Right lobe of liver (tissue), 6 donors: ENCODE measurements at regions not wholly inside any gene's neighbourhood (a gene's known extent, or its start where the extent isn't known, plus 50 kb on each side); places are given as distances from the start of the nearest gene placed in this dataset.
A peak's percentile ranks its signal among the peaks of the same experiment; 100 is the strongest.

ENCODE experiments used
- ATAC-seq, 4 donors: fragments of 200-7000 bp; cut with Tn5 transposase; one replicate each; pipeline ENCODE4 v1.9.1; 2020; ENCODE audit warnings: mild to moderate bottlenecking in 4 of 4, moderate library complexity in 4 of 4
- DNase-seq, 3 donors: peaks; one replicate each; pipeline ENCODE4 v3.0.0-alpha.2; 2020
- H3K27ac ChIP-seq, 3 donors: fragments of 200-600 bp; one replicate each; pipeline ENCODE4 v1.8.0; 2022
- H3K27me3 ChIP-seq, 2 donors: fragments of 200-600 bp; one replicate each; pipeline ENCODE4 v1.8.0; 2022
- H3K36me3 ChIP-seq, 4 donors: fragments of 200-600 bp; sonication (generic) in 1 of 4; one replicate each; pipeline versions ENCODE4 v1.5.1 to v1.8.0; 2017 to 2022; ENCODE audit warnings: control low read depth in 1 of 4
- H3K4me1 ChIP-seq, 4 donors: fragments of 200-600 bp; sonication (generic) in 1 of 4; one replicate each; pipeline versions ENCODE4 v1.5.1 to v1.8.0; 2017 to 2022; ENCODE audit warnings: control low read depth in 1 of 4
- H3K4me3 ChIP-seq, 3 donors: fragments of 200-600 bp; one replicate each; pipeline ENCODE4 v1.8.0; 2022
- H3K9me3 ChIP-seq, 4 donors: fragments of 200-600 bp; sonication (generic) in 1 of 4; one replicate each; pipeline versions ENCODE4 v1.5.1 to v1.8.0; 2017 to 2022; ENCODE audit warnings: control low read depth in 1 of 4
- CTCF ChIP-seq, 4 donors: fragments of 200-600 bp in 3 of 4; fragments of 450-650 bp in 1 of 4; IDR thresholded peaks; one replicate each; pipeline versions ENCODE4 v1.5.1 to v1.8.0; 2016 to 2022; ENCODE audit warnings: antibody characterized with exemption in 4 of 4, mild to moderate bottlenecking in 2 of 4
- POLR2A ChIP-seq: fragments of 450-650 bp; IDR thresholded peaks from one replicate; pipeline ENCODE4 v1.6.1; 2017; ENCODE audit warnings: antibody characterized with exemption, mild to moderate bottlenecking
- WGBS: methylation state at CpG from one replicate; pipeline ENCODE4 v1.1.6; 2018; ENCODE audit warnings: low coverage, low lambda C conversion rate; ENCODE audit not compliant: insufficient coverage; ENCODE audit errors: missing lambda C conversion rate; 5-methylcytosine and 5-hydroxymethylcytosine counted together
- intact Hi-C, 2 donors: fragments of 100-400 bp; cut with DNase I; formaldehyde crosslinking; loops; one replicate each; pipeline versions ENCODE4 v1.11.2 to v1.14.1; 2022
- donor health status: DM: no; HTN: yes; CAD: no.
- donor health status: DM: no; HTN: no; CAD: no.
- donor health status: DM: no; HTN: no; CAD: no.
- donor health status: DM: no; HTN: yes; CAD: no.
- donor health status: DM: no; HTN: yes; CAD: no.

GRCh38 chr21:16082038-16082816 is 352.4 kb downstream of the USP25 start:
- WGBS, result 18% methylated on average over 6 of the region's 6 CpGs
- H3K4me3 ChIP-seq, result peak overlapping the region; percentile 15 to 40 (median 35)
- intact Hi-C loops, result loop anchor here in 1 of 2 donors (10.0 kb wide), 1 partner anchor 253 kb away; no protein-coding TSS in a partner anchor

GRCh38 chr21:16084776-16085364 is 355.1 kb downstream of the USP25 start:
- DNase-seq, result no peak
- Histone ChIP-seq H3K36me3 (no peaks in the 10 kb centered on the region), H3K27ac (no peak overlapping the region), H3K27me3 (no peaks in the 10 kb centered on the region), H3K9me3 (no peaks in the 10 kb centered on the region), H3K4me1 (no peaks in the 10 kb centered on the region), H3K4me3 (no peak overlapping the region)
- intact Hi-C loops, result loop anchor here in 1 of 2 donors (10.0 kb wide), 1 partner anchor 250 kb away; no protein-coding TSS in a partner anchor
- 67% methylated on average over 7 of the region's 7 CpGs for whole genome bisulfite sequencing
- peak in 2 of 4 donors; percentile 30 to 52 for ATAC-seq
- TF ChIP-seq POLR2A (no peak), CTCF (IDR thresholded peaks at IDR 0.05) (no peak)

More at GRCh38 chr21:16082038-16082816, 352.4 kb downstream of the USP25 start:
- no peaks in the 10 kb centered on the region for H3K9me3 ChIP-seq
- no peaks in the 10 kb centered on the region for H3K4me1 ChIP-seq
- peak; percentile 45 to 59 (median 50) for TF ChIP-seq CTCF (IDR thresholded peaks at IDR 0.05)
- no peak for TF ChIP-seq POLR2A
- peak overlapping the region; percentile 7 to 43 (median 11) for H3K27ac ChIP-seq
- no peaks in the 10 kb centered on the region for H3K36me3 ChIP-seq
- DNase-seq (no peak), ATAC-seq (peak; percentile 49 to 77 (median 62))
- no peaks in the 10 kb centered on the region for H3K27me3 ChIP-seq

GRCh38 chr21:16085421-16085820 is 355.6 kb downstream of the USP25 start:
- WGBS, result 88% methylated on average over 5 of the region's 5 CpGs
- no peaks in the 10 kb centered on the region for H3K4me1 ChIP-seq
- no peaks in the 10 kb centered on the region for H3K36me3 ChIP-seq
- DNase-seq (no peak), ATAC-seq (no peak)
- no peak overlapping the region for H3K4me3 ChIP-seq
- H3K27me3 ChIP-seq, result no peaks in the 10 kb centered on the region
- no peaks in the 10 kb centered on the region for H3K9me3 ChIP-seq
- intact Hi-C loops, result loop anchor here in 1 of 2 donors (10.0 kb wide), 1 partner anchor 249 kb away; no protein-coding TSS in a partner anchor
- H3K27ac ChIP-seq, result no peak overlapping the region
- no peak for TF ChIP-seq CTCF (IDR thresholded peaks at IDR 0.05)
- TF ChIP-seq POLR2A, result no peak

- WGBS, result 80% methylated on average over 4 of the region's 4 CpGs
- H3K4me1 ChIP-seq, result no peaks in the 10 kb centered on the region
- H3K36me3 ChIP-seq, result no peaks in the 10 kb centered on the region
- intact Hi-C loops, result loop anchor here in 1 of 2 donors (10.0 kb wide), 1 partner anchor 249 kb away; no protein-coding TSS in a partner anchor
- ATAC-seq (no peak), DNase-seq (no peak)
- H3K27ac ChIP-seq, result no peak overlapping the region
- no peaks in the 10 kb centered on the region for H3K27me3 ChIP-seq
- H3K4me3 ChIP-seq, result no peak overlapping the region
- no peaks in the 10 kb centered on the region for H3K9me3 ChIP-seq
- TF ChIP-seq POLR2A (no peak), CTCF (IDR thresholded peaks at IDR 0.05) (no peak)
Measured at GRCh38 chr21:16086121-16086520, 356.3 kb downstream of the USP25 start.
